Parathyroid adenoma (tissue), 2 donors: ENCODE measurements at regions not wholly inside any gene's neighbourhood (a gene's known extent, or its start where the extent isn't known, plus 50 kb on each side); places are given as distances from the start of the nearest gene placed in this dataset.

Experiments
- H2AFZ ChIP-seq: fragments of 300-600 bp; sonication (generic); one replicate; pipeline ENCODE4 v1.7.0; 2017; ENCODE audit warnings: antibody characterized with exemption, mild to moderate bottlenecking
- H3K27ac ChIP-seq: fragments of 300-600 bp; sonication (generic); one replicate; pipeline ENCODE4 v1.7.0; 2017
- H3K27me3 ChIP-seq: fragments of 300-600 bp; sonication (generic); one replicate; pipeline ENCODE4 v1.7.0; 2017; ENCODE audit warnings: low read length; ENCODE audit not compliant: control insufficient read depth, insufficient read depth
- H3K36me3 ChIP-seq: fragments of 300-600 bp; sonication (generic); one replicate; pipeline ENCODE4 v1.7.0; 2017; ENCODE audit warnings: low read length; ENCODE audit not compliant: control insufficient read depth, insufficient read depth
- H3K4me1 ChIP-seq: fragments of 300-600 bp; sonication (generic); one replicate; pipeline ENCODE4 v1.7.0; 2017; ENCODE audit warnings: control low read depth
- H3K4me2 ChIP-seq: fragments of 300-600 bp; sonication (generic); one replicate; pipeline ENCODE4 v1.7.0; 2017; ENCODE audit warnings: low read length
- H3K4me3 ChIP-seq: fragments of 300-600 bp; sonication (generic); one replicate; pipeline ENCODE4 v1.7.0; 2017; ENCODE audit warnings: low read depth, low read length
- H3K79me2 ChIP-seq: fragments of 300-600 bp; sonication (generic); one replicate; pipeline ENCODE4 v1.7.0; 2017; ENCODE audit warnings: control low read depth
- H3K9ac ChIP-seq: fragments of 300-600 bp; sonication (generic); one replicate; pipeline ENCODE4 v1.7.0; 2017; ENCODE audit warnings: mild to moderate bottlenecking
- H3K9me3 ChIP-seq: fragments of 300-600 bp; sonication (generic); one replicate; pipeline ENCODE4 v1.7.0; 2017; ENCODE audit warnings: low read length; ENCODE audit not compliant: control insufficient read depth
- CTCF ChIP-seq: fragments of 300-600 bp; sonication (generic); IDR thresholded peaks from one replicate; pipeline ENCODE4 v1.7.0; 2017; ENCODE audit warnings: antibody characterized with exemption, mild to moderate bottlenecking
- donor health status: primary hyperparathyroidism.

- Histone ChIP-seq H2AFZ (no peak overlapping the region), H3K9me3 (no peaks in the 10 kb centered on the region), H3K27me3 (no peaks in the 10 kb centered on the region), H3K4me2 (no peak overlapping the region), H3K79me2 (no peaks in the 10 kb centered on the region), H3K27ac (no peak overlapping the region), H3K4me3 (no peak overlapping the region), H3K36me3 (no peaks in the 10 kb centered on the region), H3K9ac (no peak overlapping the region), H3K4me1 (no peaks in the 10 kb centered on the region)
- no peak for TF ChIP-seq CTCF
Observed at GRCh38 chr2:67790622-67791021, 272.2 kb downstream of the C1D start.

- Histone ChIP-seq H3K36me3 (no peaks in the 10 kb centered on the region), H3K4me1 (no peaks in the 10 kb centered on the region), H3K9me3 (no peaks in the 10 kb centered on the region), H3K79me2 (no peaks in the 10 kb centered on the region), H3K27me3 (no peaks in the 10 kb centered on the region), H3K4me2 (no peak overlapping the region), H3K27ac (no peak overlapping the region), H2AFZ (no peak overlapping the region), H3K4me3 (no peak overlapping the region), H3K9ac (no peak overlapping the region)
- no peak for TF ChIP-seq CTCF
Observed at GRCh38 chr2:67792191-67792590, 270.6 kb downstream of the C1D start.

- H3K4me1 ChIP-seq = no peaks in the 10 kb centered on the region
- H3K27ac ChIP-seq = no peak overlapping the region
- no peak overlapping the region for H2AFZ ChIP-seq
- H3K9me3 ChIP-seq = no peaks in the 10 kb centered on the region
- H3K4me3 ChIP-seq = no peak overlapping the region
- no peaks in the 10 kb centered on the region for H3K27me3 ChIP-seq
- TF ChIP-seq CTCF = no peak
- no peaks in the 10 kb centered on the region for H3K79me2 ChIP-seq
- H3K9ac ChIP-seq = no peak overlapping the region
- no peak overlapping the region for H3K4me2 ChIP-seq
- H3K36me3 ChIP-seq = no peaks in the 10 kb centered on the region
Observed at GRCh38 chr2:67792681-67793091, 270.1 kb downstream of the C1D start.

GRCh38 chr2:67797801-67798540 lies 264.8 kb downstream of the C1D start:
- no peaks in the 10 kb centered on the region for H3K79me2 ChIP-seq
- H3K9me3 ChIP-seq = no peaks in the 10 kb centered on the region
- no peak overlapping the region for H2AFZ ChIP-seq
- no peak overlapping the region for H3K9ac ChIP-seq
- TF ChIP-seq CTCF = no peak
- H3K27me3 ChIP-seq = no peaks in the 10 kb centered on the region
- H3K4me3 ChIP-seq = no peak overlapping the region
- no peak overlapping the region for H3K27ac ChIP-seq
- H3K36me3 ChIP-seq = no peaks in the 10 kb centered on the region
- H3K4me1 ChIP-seq = no peaks in the 10 kb centered on the region
- no peak overlapping the region for H3K4me2 ChIP-seq

GRCh38 chr2:67798541-67799160 lies 264.2 kb downstream of the C1D start:
- Histone ChIP-seq H3K27me3 (no peaks in the 10 kb centered on the region), H3K4me3 (no peak overlapping the region), H2AFZ (no peak overlapping the region), H3K9ac (no peak overlapping the region), H3K79me2 (no peaks in the 10 kb centered on the region), H3K27ac (no peak overlapping the region), H3K36me3 (no peaks in the 10 kb centered on the region), H3K4me2 (no peak overlapping the region), H3K4me1 (no peaks in the 10 kb centered on the region), H3K9me3 (no peaks in the 10 kb centered on the region)
- TF ChIP-seq CTCF = no peak
